HG03354 (cell line): ENCODE measurements at regions not wholly inside any gene's neighbourhood (a gene's known extent, or its start where the extent isn't known, plus 50 kb on each side); places are given as distances from the start of the nearest gene placed in this dataset.

ENCODE experiments used
- ATAC-seq: cut with Tn5 transposase; IDR thresholded peaks from one replicate; pipeline ENCODE4 v1.9.1; 2021; ENCODE audit warnings: mild to moderate bottlenecking; ENCODE audit not compliant: unreplicated experiment, poor library complexity, severe bottlenecking

DNA sequence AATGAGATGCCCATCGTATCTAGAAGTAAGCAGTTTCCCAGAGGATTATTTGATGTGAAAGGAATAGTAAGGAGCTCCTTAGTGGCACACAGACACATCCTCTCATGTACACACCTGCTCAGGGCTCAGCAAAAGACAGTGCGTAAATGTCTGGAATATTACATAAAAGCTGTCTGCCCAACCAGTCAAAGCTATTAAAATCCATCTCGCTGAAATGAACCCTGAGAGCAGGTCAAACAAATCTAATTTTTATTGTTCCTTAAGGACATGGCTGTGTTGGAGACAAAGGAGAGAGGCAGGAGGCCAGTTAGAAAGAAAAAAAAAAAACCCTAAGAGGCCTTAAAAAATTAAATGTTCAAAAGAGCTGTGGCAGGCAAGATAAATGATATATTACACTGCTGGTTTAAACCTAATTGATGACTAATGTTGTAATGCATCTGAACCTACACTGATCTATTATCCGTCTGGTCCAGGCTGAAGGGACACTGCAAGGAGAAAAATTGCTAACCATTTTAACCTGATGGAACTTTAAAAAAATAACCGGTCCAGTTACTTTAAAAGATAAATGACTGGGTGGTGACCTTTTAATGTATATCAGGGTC lies 58.5 kb upstream of the FGGY start:
- ATAC-seq: no peak

DNA sequence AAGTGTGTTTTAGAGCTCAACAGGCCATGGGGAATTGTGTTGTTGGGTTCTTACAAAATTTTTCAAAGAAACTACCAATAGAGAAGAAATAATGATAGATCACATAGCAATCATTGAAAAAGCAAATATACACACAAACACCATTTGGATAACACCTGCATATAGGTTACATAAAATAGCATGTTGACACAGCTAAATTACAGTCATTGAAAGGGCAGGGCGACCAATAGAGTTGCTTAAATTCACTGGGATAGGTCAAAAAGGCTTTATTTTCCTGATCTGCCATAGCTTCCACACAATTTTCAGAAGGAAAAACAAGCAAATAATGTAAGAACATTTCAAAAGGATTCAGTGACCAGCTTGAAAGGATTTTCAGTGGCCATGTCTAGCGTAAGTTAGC lies 57.9 kb upstream of the FGGY start:
- no peak for ATAC-seq

DNA sequence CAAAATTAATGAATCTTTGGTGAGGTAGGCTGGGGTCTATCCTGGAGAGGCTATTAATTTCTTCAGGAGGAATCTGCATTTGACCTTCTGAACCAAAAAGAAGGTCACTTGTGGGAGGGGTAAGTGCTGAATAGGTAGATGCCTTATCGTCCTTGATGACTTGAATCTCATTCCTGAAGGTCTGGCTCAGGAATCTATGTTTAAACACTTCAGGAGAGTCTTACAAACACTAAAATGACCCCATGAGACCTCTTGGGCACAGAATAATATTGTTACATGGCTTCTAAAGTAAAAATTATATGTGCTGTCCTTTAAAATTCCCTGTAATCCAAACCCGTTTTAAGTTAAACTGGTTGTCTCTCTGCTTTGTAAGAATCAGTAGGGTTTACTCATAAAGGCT lies 55.0 kb upstream of the FGGY start:
- ATAC-seq: no peak

DNA sequence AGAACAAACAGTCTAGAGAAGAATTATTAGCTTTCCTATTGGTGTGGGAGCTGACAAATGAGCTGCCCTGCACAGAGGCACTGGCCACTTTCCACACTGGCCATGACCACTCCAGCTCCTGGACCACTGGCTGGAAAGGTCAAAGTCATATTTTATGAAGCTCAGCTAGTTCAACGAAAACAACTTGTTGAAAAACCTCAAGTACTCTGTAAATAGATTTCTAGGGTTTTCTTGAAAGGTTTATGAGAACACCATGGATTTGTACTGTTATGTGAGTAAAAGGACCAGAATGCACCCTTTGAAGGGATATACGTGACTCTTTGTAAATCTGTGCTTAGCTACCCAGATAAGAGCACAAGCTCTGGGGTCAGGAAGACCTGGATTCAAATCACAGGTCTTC lies 54.5 kb upstream of the FGGY start:
- ATAC-seq: no peak

DNA sequence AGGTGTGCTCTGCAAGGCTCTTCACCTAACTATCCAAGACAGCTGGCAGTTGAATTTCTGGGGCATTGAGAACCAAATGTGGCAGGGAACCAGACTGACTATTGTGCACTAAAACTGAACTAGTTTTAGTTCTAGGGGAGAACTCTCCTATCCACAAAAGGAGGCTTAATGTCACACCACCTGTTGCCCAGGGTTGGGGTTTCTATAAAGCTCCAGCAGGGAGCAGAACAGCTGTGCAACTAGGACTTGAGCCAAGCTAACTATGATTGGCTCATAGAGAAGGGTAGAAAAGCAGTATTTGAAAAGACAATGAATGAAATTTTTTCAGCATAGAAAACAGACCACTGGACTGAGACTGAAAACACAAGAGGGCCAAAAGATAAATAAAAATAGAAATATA lies 53.3 kb upstream of the FGGY start:
- ATAC-seq: no peak

DNA sequence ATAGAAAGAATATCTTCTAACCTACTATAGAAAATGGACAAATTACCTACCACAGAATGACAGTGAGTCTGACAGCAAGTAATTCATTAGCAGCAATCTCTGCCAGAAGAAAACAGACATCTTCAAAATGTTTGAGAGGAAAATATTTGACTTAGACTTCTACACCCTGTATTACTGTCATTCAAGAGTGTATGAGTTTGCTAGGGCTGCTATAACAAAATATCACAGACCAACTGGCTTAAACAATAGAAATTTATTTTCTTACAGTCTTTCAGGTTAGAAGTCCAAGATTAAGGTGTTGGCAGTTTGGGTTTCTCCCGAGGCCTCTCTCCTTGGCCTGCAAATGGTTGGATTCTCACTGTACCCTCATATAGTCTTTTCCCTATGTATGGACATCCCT lies 52.9 kb upstream of the FGGY start:
- ATAC-seq: no peak

DNA sequence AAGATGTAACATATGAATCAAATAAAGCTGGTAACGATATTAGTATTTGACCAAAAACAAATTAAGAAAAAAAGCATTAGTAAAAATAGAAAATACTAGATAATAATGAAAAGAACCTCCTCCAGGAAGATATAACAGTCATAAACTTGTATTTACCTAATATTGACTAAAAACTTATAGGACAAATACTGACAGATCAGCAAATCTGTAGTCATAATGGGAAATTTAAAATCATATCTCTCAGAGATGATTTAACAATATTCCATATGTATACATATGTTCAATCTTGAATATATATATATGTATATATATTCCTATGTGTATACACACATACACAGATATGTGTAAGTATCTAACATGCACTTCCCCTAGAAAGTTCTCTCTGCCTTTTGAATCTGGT lies 52.0 kb upstream of the FGGY start:
- no peak for ATAC-seq
